ENCODE measurements at regions not wholly inside any gene's neighbourhood (a gene's known extent, or its start where the extent isn't known, plus 50 kb on each side); places are given as distances from the start of the nearest gene placed in this dataset.

DNA sequence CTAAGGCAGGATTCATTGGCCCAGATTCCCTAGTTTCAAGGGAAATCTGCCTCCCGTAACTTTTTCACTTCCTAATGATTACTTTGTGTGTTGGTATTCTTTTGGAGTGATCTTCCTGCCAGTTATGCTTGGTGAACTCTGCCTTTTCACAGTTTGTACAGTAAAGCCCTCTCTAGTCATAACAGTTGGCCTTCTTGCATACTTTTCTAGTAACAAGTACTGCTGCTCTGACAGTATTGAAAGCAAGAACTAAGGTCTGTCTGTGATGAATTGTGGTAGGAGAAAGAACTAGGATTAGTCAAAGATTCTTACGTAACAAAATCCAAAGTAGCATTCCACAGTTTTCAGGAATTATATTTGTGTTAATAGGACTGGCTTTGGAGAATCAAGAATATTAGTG lies 1457.2 kb upstream of the WWC1 start:
- no peak overlapping the region for H3K4me2 ChIP-seq (ENCODE audit: low read length)
- H3K9me2 ChIP-seq (ENCODE audit: low read depth, low read length) = no peaks in the 10 kb centered on the region
- no peaks in the 10 kb centered on the region for H3K79me2 ChIP-seq (ENCODE audit: insufficient read depth, low read length)
- no peak overlapping the region for H3K9ac ChIP-seq (ENCODE audit: low read length)
- no peaks in the 10 kb centered on the region for H3K4me1 ChIP-seq (ENCODE audit: insufficient read depth, low read length, severe bottlenecking)
- H3K9me3 ChIP-seq (ENCODE audit: low read length) = no peaks in the 10 kb centered on the region
- TF ChIP-seq CTCF (IDR thresholded peaks at IDR 0.05; ENCODE audit: low read length) = no peak
- no peak for TF ChIP-seq EZH2 (IDR thresholded peaks at IDR 0.05; ENCODE audit: borderline replicate concordance, low read length)
- H3F3A ChIP-seq (ENCODE audit: insufficient read depth, low read length) = no peaks in the 10 kb centered on the region
- no peaks in the 10 kb centered on the region for H3K36me3 ChIP-seq (ENCODE audit: insufficient read depth, low read length)
- no peak overlapping the region for H2AFZ ChIP-seq (ENCODE audit: low read length)
- H3K4me3 ChIP-seq (ENCODE audit: low read depth, low read length, poor library complexity, severe bottlenecking) = no peak overlapping the region
- no peaks in the 10 kb centered on the region for H3K27me3 ChIP-seq (ENCODE audit: insufficient read depth, low read length)
- H4K20me1 ChIP-seq (ENCODE audit: insufficient read depth, low read length) = no peaks in the 10 kb centered on the region
- no peak overlapping the region for H3K27ac ChIP-seq (ENCODE audit: low read depth, low read length, poor library complexity, severe bottlenecking)

DNA sequence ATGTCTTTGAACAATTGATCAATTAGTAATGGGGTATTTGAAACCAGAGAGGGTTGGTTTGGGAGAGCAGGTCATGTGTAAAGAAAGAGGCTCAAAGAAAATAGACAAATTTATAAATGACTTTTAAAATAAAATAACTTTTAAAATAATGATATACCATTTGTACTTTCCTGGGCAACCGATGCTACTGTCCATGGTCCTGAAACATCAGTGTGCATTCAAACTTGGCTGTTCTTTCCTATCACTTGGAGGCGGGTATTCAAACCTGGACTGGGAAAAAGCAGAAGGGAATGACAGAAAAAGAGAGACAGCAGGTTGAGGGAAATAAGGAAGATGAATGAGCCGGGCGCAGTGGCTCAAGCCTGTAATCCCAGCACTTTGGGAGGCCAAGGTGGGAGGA lies 1446.4 kb upstream of the WWC1 start:
- Histone ChIP-seq H3F3A (ENCODE audit: insufficient read depth, low read length) (no peaks in the 10 kb centered on the region), H3K9ac (ENCODE audit: low read length) (no peak overlapping the region), H3K36me3 (ENCODE audit: insufficient read depth, low read length) (no peaks in the 10 kb centered on the region), H2AFZ (ENCODE audit: low read length) (no peak overlapping the region), H3K27me3 (ENCODE audit: insufficient read depth, low read length) (no peaks in the 10 kb centered on the region), H3K4me2 (ENCODE audit: low read length) (no peak overlapping the region), H3K79me2 (ENCODE audit: insufficient read depth, low read length) (no peaks in the 10 kb centered on the region), H3K9me2 (ENCODE audit: low read depth, low read length) (no peaks in the 10 kb centered on the region), H3K4me1 (ENCODE audit: insufficient read depth, low read length, severe bottlenecking) (no peaks in the 10 kb centered on the region), H3K9me3 (ENCODE audit: low read length) (no peaks in the 10 kb centered on the region), H3K4me3 (ENCODE audit: low read depth, low read length, poor library complexity, severe bottlenecking) (no peak overlapping the region), H4K20me1 (ENCODE audit: insufficient read depth, low read length) (no peaks in the 10 kb centered on the region), H3K27ac (ENCODE audit: low read depth, low read length, poor library complexity, severe bottlenecking) (no peak overlapping the region)
- TF ChIP-seq EZH2 (IDR thresholded peaks at IDR 0.05; ENCODE audit: borderline replicate concordance, low read length) (no peak), CTCF (IDR thresholded peaks at IDR 0.05; ENCODE audit: low read length) (no peak)

DNA sequence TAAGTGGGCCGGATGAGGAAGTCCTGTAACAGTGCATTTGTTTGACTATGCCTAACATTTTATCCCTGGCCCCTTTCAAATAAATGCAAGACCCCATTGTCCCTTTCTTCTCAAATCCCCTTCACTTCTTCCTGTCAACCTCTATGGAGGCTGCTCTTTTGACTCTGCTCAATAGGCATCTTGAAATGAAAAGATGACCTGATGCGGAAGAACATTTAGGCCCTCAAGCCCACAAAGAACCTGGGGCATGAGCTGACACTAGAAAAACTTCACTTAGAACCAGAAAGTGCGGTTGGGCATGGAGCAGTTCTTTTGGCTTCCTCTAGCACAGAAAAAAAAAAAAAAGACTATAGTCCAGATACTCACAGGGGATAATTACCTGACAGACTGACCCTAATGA lies 1434.7 kb upstream of the WWC1 start:
- Histone ChIP-seq H3K9me3 (ENCODE audit: low read length) (no peaks in the 10 kb centered on the region), H3F3A (ENCODE audit: insufficient read depth, low read length) (no peaks in the 10 kb centered on the region), H3K4me1 (ENCODE audit: insufficient read depth, low read length, severe bottlenecking) (no peaks in the 10 kb centered on the region), H4K20me1 (ENCODE audit: insufficient read depth, low read length) (no peaks in the 10 kb centered on the region), H3K36me3 (ENCODE audit: insufficient read depth, low read length) (no peaks in the 10 kb centered on the region), H3K4me3 (ENCODE audit: low read depth, low read length, poor library complexity, severe bottlenecking) (no peak overlapping the region), H3K9ac (ENCODE audit: low read length) (no peak overlapping the region), H2AFZ (ENCODE audit: low read length) (no peak overlapping the region), H3K27ac (ENCODE audit: low read depth, low read length, poor library complexity, severe bottlenecking) (no peak overlapping the region), H3K9me2 (ENCODE audit: low read depth, low read length) (no peaks in the 10 kb centered on the region), H3K4me2 (ENCODE audit: low read length) (no peak overlapping the region), H3K27me3 (ENCODE audit: insufficient read depth, low read length) (no peaks in the 10 kb centered on the region), H3K79me2 (ENCODE audit: insufficient read depth, low read length) (no peaks in the 10 kb centered on the region)
- TF ChIP-seq EZH2 (IDR thresholded peaks at IDR 0.05; ENCODE audit: borderline replicate concordance, low read length) (no peak), CTCF (IDR thresholded peaks at IDR 0.05; ENCODE audit: low read length) (no peak)
